ENCODE measurements at regions not wholly inside any gene's neighbourhood (a gene's known extent, or its start where the extent isn't known, plus 50 kb on each side); places are given as distances from the start of the nearest gene placed in this dataset.

- no peaks in the 10 kb centered on the region for H3K9me3 ChIP-seq (ENCODE audit: control insufficient read depth in 3 of 3, low read length in 3 of 3)
- H3K4me1 ChIP-seq (ENCODE audit: control insufficient read depth in 3 of 3, insufficient read depth in 3 of 3, low read length in 3 of 3), result no peaks in the 10 kb centered on the region
- H3K27ac ChIP-seq (ENCODE audit: low read depth, low read length), result no peak overlapping the region
- no peak overlapping the region for H3K9ac ChIP-seq (ENCODE audit: low read depth in 1 of 3, low read length in 3 of 3)
- H3K36me3 ChIP-seq (ENCODE audit: control insufficient read depth in 3 of 3, insufficient read depth in 3 of 3, low read length in 3 of 3), result no peaks in the 10 kb centered on the region
- no peak overlapping the region for H3K4me3 ChIP-seq (ENCODE audit: low read length in 3 of 3)
- no peaks in the 10 kb centered on the region for H3K27me3 ChIP-seq (ENCODE audit: control insufficient read depth in 3 of 3, insufficient read depth in 3 of 3, low read length in 3 of 3)
Measured at GRCh38 chr6:14959324-14959885, 286.5 kb upstream of the JARID2 start.

DNA sequence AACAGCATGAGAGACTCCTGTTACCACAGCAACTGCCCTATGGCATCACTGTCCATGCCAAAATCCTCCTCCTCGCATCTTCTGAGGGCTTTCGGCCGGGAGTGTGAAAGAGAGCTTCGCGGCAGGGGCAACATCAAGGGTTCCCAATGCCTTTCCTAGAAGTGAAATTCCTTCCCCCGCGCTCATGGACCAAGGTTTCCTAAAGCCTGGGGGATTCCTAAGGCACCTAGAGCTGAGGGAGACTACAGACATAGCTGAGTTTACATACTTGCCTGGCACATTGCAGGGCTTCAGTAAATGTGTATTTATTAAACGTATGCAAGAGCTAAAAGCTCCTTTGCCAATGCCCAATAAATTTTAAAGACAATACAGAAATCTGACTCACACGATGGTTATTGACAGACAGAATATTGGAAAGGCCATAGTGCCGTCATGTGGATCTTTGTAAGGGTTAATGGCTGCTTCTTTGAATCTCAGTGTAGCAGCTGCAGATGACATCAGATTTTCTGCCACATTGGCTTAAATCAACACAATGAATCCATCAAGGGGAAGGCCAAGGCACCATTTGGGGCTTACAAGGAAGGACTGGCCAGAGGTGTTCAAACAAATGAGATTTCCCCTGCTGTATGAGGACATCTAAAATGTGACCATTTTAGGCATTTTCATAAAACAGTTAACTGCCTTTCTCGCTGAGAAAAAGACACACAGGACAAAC lies 281.2 kb upstream of the JARID2 start:
- no peaks in the 10 kb centered on the region for H3K36me3 ChIP-seq (ENCODE audit: control insufficient read depth in 3 of 3, insufficient read depth in 3 of 3, low read length in 3 of 3)
- no peaks in the 10 kb centered on the region for H3K27me3 ChIP-seq (ENCODE audit: control insufficient read depth in 3 of 3, insufficient read depth in 3 of 3, low read length in 3 of 3)
- no peak overlapping the region for H3K4me3 ChIP-seq (ENCODE audit: low read length in 3 of 3)
- H3K9ac ChIP-seq (ENCODE audit: low read depth in 1 of 3, low read length in 3 of 3), result no peak overlapping the region
- no peaks in the 10 kb centered on the region for H3K9me3 ChIP-seq (ENCODE audit: control insufficient read depth in 3 of 3, low read length in 3 of 3)
- H3K27ac ChIP-seq (ENCODE audit: low read depth, low read length), result no peak overlapping the region
- H3K4me1 ChIP-seq (ENCODE audit: control insufficient read depth in 3 of 3, insufficient read depth in 3 of 3, low read length in 3 of 3), result no peaks in the 10 kb centered on the region

GRCh38 chr6:14965424-14966075 lies 280.3 kb upstream of the JARID2 start:
- Histone ChIP-seq H3K27me3 (ENCODE audit: control insufficient read depth in 3 of 3, insufficient read depth in 3 of 3, low read length in 3 of 3) (no peaks in the 10 kb centered on the region), H3K9ac (ENCODE audit: low read depth in 1 of 3, low read length in 3 of 3) (no peak overlapping the region), H3K4me1 (ENCODE audit: control insufficient read depth in 3 of 3, insufficient read depth in 3 of 3, low read length in 3 of 3) (no peaks in the 10 kb centered on the region), H3K4me3 (ENCODE audit: low read length in 3 of 3) (no peak overlapping the region), H3K27ac (ENCODE audit: low read depth, low read length) (no peak overlapping the region), H3K36me3 (ENCODE audit: control insufficient read depth in 3 of 3, insufficient read depth in 3 of 3, low read length in 3 of 3) (no peaks in the 10 kb centered on the region), H3K9me3 (ENCODE audit: control insufficient read depth in 3 of 3, low read length in 3 of 3) (no peaks in the 10 kb centered on the region)

GRCh38 chr6:14966096-14966905 lies 279.6 kb upstream of the JARID2 start:
- H3K36me3 ChIP-seq (ENCODE audit: control insufficient read depth in 3 of 3, insufficient read depth in 3 of 3, low read length in 3 of 3), result no peaks in the 10 kb centered on the region
- no peak overlapping the region for H3K9ac ChIP-seq (ENCODE audit: low read depth in 1 of 3, low read length in 3 of 3)
- H3K27me3 ChIP-seq (ENCODE audit: control insufficient read depth in 3 of 3, insufficient read depth in 3 of 3, low read length in 3 of 3), result no peaks in the 10 kb centered on the region
- H3K9me3 ChIP-seq (ENCODE audit: control insufficient read depth in 3 of 3, low read length in 3 of 3), result no peaks in the 10 kb centered on the region
- no peak overlapping the region for H3K27ac ChIP-seq (ENCODE audit: low read depth, low read length)
- no peak overlapping the region for H3K4me3 ChIP-seq (ENCODE audit: low read length in 3 of 3)
- no peaks in the 10 kb centered on the region for H3K4me1 ChIP-seq (ENCODE audit: control insufficient read depth in 3 of 3, insufficient read depth in 3 of 3, low read length in 3 of 3)

DNA sequence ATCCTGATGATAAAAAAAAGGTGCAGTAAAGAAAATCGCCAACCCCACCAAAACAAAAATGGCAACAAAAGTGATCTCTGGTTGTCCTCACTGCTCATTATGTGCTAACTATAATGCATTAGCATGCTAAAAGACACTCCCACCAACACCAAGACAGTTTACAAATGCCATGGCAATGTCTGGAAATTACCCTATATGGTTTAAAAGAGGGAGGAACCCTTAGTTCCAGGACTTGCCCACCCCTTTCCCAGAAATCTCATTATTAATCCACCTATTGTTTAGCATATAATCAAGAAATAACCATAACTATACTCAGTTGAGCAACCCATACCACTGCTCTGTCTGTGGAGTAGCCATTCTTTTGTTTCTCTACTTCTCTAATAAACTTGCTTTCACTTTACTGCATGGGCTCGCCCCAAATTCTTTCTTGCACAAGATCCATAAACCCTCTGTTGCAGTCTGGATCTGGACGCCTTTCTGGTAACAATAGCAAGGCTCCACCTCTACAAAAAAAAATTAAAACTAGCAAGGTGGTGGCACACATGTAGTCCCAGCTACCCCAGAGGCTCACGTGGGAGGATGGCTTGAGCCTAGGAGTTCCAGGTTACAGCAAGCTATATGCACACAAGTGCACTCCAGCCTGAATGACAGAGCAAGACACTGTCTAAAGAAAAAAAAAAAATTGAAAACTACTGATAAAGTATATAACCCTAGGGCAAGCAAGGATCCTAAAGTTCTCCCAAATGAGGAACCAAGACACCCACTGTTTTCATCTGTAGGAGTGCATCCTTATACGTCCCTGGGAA lies 278.8 kb upstream of the JARID2 start:
- no peaks in the 10 kb centered on the region for H3K27me3 ChIP-seq (ENCODE audit: control insufficient read depth in 3 of 3, insufficient read depth in 3 of 3, low read length in 3 of 3)
- no peak overlapping the region for H3K9ac ChIP-seq (ENCODE audit: low read depth in 1 of 3, low read length in 3 of 3)
- H3K4me3 ChIP-seq (ENCODE audit: low read length in 3 of 3), result no peak overlapping the region
- no peaks in the 10 kb centered on the region for H3K36me3 ChIP-seq (ENCODE audit: control insufficient read depth in 3 of 3, insufficient read depth in 3 of 3, low read length in 3 of 3)
- no peak overlapping the region for H3K27ac ChIP-seq (ENCODE audit: low read depth, low read length)
- no peaks in the 10 kb centered on the region for H3K4me1 ChIP-seq (ENCODE audit: control insufficient read depth in 3 of 3, insufficient read depth in 3 of 3, low read length in 3 of 3)
- no peaks in the 10 kb centered on the region for H3K9me3 ChIP-seq (ENCODE audit: control insufficient read depth in 3 of 3, low read length in 3 of 3)

DNA sequence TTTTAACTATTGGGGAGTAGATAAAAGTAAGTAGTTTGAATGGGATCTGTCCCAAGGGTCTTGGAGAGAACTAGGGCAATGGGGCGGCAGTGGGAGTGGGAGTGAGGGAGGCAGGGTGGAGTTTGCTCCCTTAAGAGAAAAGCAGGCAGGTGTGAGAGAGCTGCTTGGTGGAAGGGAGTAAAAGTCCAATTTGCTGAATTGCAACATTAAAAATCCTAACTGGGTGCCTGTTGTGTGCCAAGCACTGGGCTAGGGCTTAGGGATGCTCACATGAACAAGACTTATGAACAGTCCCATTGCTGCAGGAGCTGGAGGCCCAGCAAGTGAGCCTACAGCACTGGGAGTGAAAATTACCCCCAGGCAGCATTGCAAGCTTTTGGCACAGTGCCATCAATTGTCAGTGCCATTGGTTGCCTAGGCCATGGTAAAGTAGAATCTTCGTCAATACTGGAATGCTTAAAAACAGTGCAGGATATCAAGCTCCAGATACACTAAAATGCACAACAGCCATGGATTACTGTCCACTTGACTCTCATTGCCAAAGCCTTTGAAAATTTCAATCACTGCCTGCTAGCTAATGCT lies 277.7 kb upstream of the JARID2 start:
- no peaks in the 10 kb centered on the region for H3K4me1 ChIP-seq (ENCODE audit: control insufficient read depth in 3 of 3, insufficient read depth in 3 of 3, low read length in 3 of 3)
- no peaks in the 10 kb centered on the region for H3K36me3 ChIP-seq (ENCODE audit: control insufficient read depth in 3 of 3, insufficient read depth in 3 of 3, low read length in 3 of 3)
- no peak overlapping the region for H3K9ac ChIP-seq (ENCODE audit: low read depth in 1 of 3, low read length in 3 of 3)
- H3K27me3 ChIP-seq (ENCODE audit: control insufficient read depth in 3 of 3, insufficient read depth in 3 of 3, low read length in 3 of 3), result no peaks in the 10 kb centered on the region
- H3K9me3 ChIP-seq (ENCODE audit: control insufficient read depth in 3 of 3, low read length in 3 of 3), result no peaks in the 10 kb centered on the region
- H3K27ac ChIP-seq (ENCODE audit: low read depth, low read length), result no peak overlapping the region
- no peak overlapping the region for H3K4me3 ChIP-seq (ENCODE audit: low read length in 3 of 3)

DNA sequence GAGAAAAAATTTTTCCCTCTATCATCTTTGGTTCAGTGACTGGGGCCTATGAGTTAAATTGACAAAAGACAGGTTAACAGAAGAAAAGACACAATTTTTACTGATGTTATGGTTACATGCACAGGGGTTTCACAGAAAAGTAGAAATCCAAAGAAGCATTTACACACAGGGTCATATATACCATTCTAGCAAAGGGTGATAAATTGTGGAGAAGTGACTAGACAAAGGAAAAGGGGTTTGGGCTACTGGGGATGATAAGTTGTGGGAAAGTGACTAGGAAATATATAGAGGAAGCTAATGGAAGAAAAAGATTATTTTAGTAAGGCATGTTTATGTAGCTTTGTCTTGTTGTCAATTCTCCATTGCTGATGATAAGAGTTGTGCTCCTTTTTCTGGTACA lies 276.7 kb upstream of the JARID2 start:
- no peaks in the 10 kb centered on the region for H3K4me1 ChIP-seq (ENCODE audit: control insufficient read depth in 3 of 3, insufficient read depth in 3 of 3, low read length in 3 of 3)
- H3K9ac ChIP-seq (ENCODE audit: low read depth in 1 of 3, low read length in 3 of 3), result no peak overlapping the region
- no peaks in the 10 kb centered on the region for H3K36me3 ChIP-seq (ENCODE audit: control insufficient read depth in 3 of 3, insufficient read depth in 3 of 3, low read length in 3 of 3)
- no peak overlapping the region for H3K27ac ChIP-seq (ENCODE audit: low read depth, low read length)
- H3K27me3 ChIP-seq (ENCODE audit: control insufficient read depth in 3 of 3, insufficient read depth in 3 of 3, low read length in 3 of 3), result no peaks in the 10 kb centered on the region
- H3K9me3 ChIP-seq (ENCODE audit: control insufficient read depth in 3 of 3, low read length in 3 of 3), result no peaks in the 10 kb centered on the region
- no peak overlapping the region for H3K4me3 ChIP-seq (ENCODE audit: low read length in 3 of 3)

GRCh38 chr6:14972379-14973067 lies 273.3 kb upstream of the JARID2 start:
- H3K36me3 ChIP-seq (ENCODE audit: control insufficient read depth in 3 of 3, insufficient read depth in 3 of 3, low read length in 3 of 3), result no peaks in the 10 kb centered on the region
- no peak overlapping the region for H3K27ac ChIP-seq (ENCODE audit: low read depth, low read length)
- H3K4me1 ChIP-seq (ENCODE audit: control insufficient read depth in 3 of 3, insufficient read depth in 3 of 3, low read length in 3 of 3), result no peaks in the 10 kb centered on the region
- H3K9me3 ChIP-seq (ENCODE audit: control insufficient read depth in 3 of 3, low read length in 3 of 3), result no peaks in the 10 kb centered on the region
- H3K4me3 ChIP-seq (ENCODE audit: low read length in 3 of 3), result no peak overlapping the region
- no peaks in the 10 kb centered on the region for H3K27me3 ChIP-seq (ENCODE audit: control insufficient read depth in 3 of 3, insufficient read depth in 3 of 3, low read length in 3 of 3)
- no peak overlapping the region for H3K9ac ChIP-seq (ENCODE audit: low read depth in 1 of 3, low read length in 3 of 3)

- Histone ChIP-seq H3K4me3 (ENCODE audit: low read length in 3 of 3) (no peak overlapping the region), H3K9me3 (ENCODE audit: control insufficient read depth in 3 of 3, low read length in 3 of 3) (no peaks in the 10 kb centered on the region), H3K27ac (ENCODE audit: low read depth, low read length) (no peak overlapping the region), H3K36me3 (ENCODE audit: control insufficient read depth in 3 of 3, insufficient read depth in 3 of 3, low read length in 3 of 3) (no peaks in the 10 kb centered on the region), H3K27me3 (ENCODE audit: control insufficient read depth in 3 of 3, insufficient read depth in 3 of 3, low read length in 3 of 3) (no peaks in the 10 kb centered on the region), H3K4me1 (ENCODE audit: control insufficient read depth in 3 of 3, insufficient read depth in 3 of 3, low read length in 3 of 3) (no peaks in the 10 kb centered on the region), H3K9ac (ENCODE audit: low read depth in 1 of 3, low read length in 3 of 3) (no peak overlapping the region)
Measured at GRCh38 chr6:14974372-14974771, 271.5 kb upstream of the JARID2 start.
